ENCODE measurements at regions not wholly inside any gene's neighbourhood (a gene's known extent, or its start where the extent isn't known, plus 50 kb on each side); places are given as distances from the start of the nearest gene placed in this dataset.

- no peaks in the 10 kb centered on the region for H3K9me3 ChIP-seq (ENCODE audit: control insufficient read depth, insufficient read depth, low read length)
- H3K4me1 ChIP-seq (ENCODE audit: control insufficient read depth, insufficient read depth, low read length), result peaks cover 4% of the 10 kb centered on the region
- intact Hi-C loops (cut with micrococcal nuclease), result no loop called here
- H3K27ac Mint-ChIP-seq, result no peak overlapping the region
- no peaks in the 10 kb centered on the region for H3K36me3 ChIP-seq (ENCODE audit: control insufficient read depth, insufficient read depth, low read length)
- no peak overlapping the region for H3K27ac ChIP-seq (ENCODE audit: low read length)
- H3K4me3 ChIP-seq (ENCODE audit: low read length), result no peak overlapping the region
- no peaks in the 10 kb centered on the region for H3K9me3 Mint-ChIP-seq
- H3K4me3 Mint-ChIP-seq, result no peak overlapping the region
- TF ChIP-seq CTCF (IDR thresholded peaks at IDR 0.05), result no peak
- 17% methylated on average over 3 of the region's 4 CpGs for WGBS (ENCODE audit: insufficient coverage)
- no peaks in the 10 kb centered on the region for H3K27me3 ChIP-seq (ENCODE audit: control insufficient read depth, insufficient read depth, low read length)
- peaks cover 0 to 3% of the 10 kb centered on the region in 2 donors for H3K27me3 Mint-ChIP-seq (ENCODE audit: low read depth in 2 of 2)
- no peaks in the 10 kb centered on the region for H3K36me3 Mint-ChIP-seq
- ATAC-seq, result no peak
- H3K4me1 Mint-ChIP-seq, result peaks cover 5 to 8% of the 10 kb centered on the region in 2 donors
- DNase-seq, result no peak
Measured at GRCh38 chr10:63716016-63716580, 194.9 kb downstream of the REEP3 start.

- H3K4me1 Mint-ChIP-seq, result peaks cover 5 to 8% of the 10 kb centered on the region in 2 donors
- ATAC-seq (no peak), DNase-seq (no peak)
- H3K9me3 Mint-ChIP-seq, result no peaks in the 10 kb centered on the region
- no peak for TF ChIP-seq CTCF (IDR thresholded peaks at IDR 0.05)
- peaks cover 0 to 5% of the 10 kb centered on the region in 2 donors for H3K27me3 Mint-ChIP-seq (ENCODE audit: low read depth in 2 of 2)
- H3K4me3 ChIP-seq (ENCODE audit: low read length), result no peak overlapping the region
- no peak overlapping the region for H3K27ac ChIP-seq (ENCODE audit: low read length)
- no peak overlapping the region for H3K4me3 Mint-ChIP-seq
- H3K36me3 ChIP-seq (ENCODE audit: control insufficient read depth, insufficient read depth, low read length), result no peaks in the 10 kb centered on the region
- no peaks in the 10 kb centered on the region for H3K9me3 ChIP-seq (ENCODE audit: control insufficient read depth, insufficient read depth, low read length)
- peaks cover 4% of the 10 kb centered on the region for H3K4me1 ChIP-seq (ENCODE audit: control insufficient read depth, insufficient read depth, low read length)
- no peaks in the 10 kb centered on the region for H3K36me3 Mint-ChIP-seq
- no peaks in the 10 kb centered on the region for H3K27me3 ChIP-seq (ENCODE audit: control insufficient read depth, insufficient read depth, low read length)
- intact Hi-C loops (cut with micrococcal nuclease), result no loop called here
- H3K27ac Mint-ChIP-seq, result no peak overlapping the region
- 95% methylated on average over 9 of the region's 11 CpGs for WGBS (ENCODE audit: insufficient coverage)
Measured at GRCh38 chr10:63717027-63717715, 196.0 kb downstream of the REEP3 start.

- H3K36me3 ChIP-seq (ENCODE audit: control insufficient read depth, insufficient read depth, low read length), result no peaks in the 10 kb centered on the region
- DNase-seq, result no peak
- H3K4me3 ChIP-seq (ENCODE audit: low read length), result no peak overlapping the region
- no peak for ATAC-seq
- H3K36me3 Mint-ChIP-seq, result no peaks in the 10 kb centered on the region
- H3K9me3 Mint-ChIP-seq, result no peaks in the 10 kb centered on the region
- 84% methylated on average over 4 of the region's 4 CpGs for WGBS (ENCODE audit: insufficient coverage)
- H3K27ac ChIP-seq (ENCODE audit: low read length), result no peak overlapping the region
- H3K27me3 ChIP-seq (ENCODE audit: control insufficient read depth, insufficient read depth, low read length), result no peaks in the 10 kb centered on the region
- TF ChIP-seq CTCF (IDR thresholded peaks at IDR 0.05), result no peak
- peaks cover 5 to 8% of the 10 kb centered on the region in 2 donors for H3K4me1 Mint-ChIP-seq
- H3K4me1 ChIP-seq (ENCODE audit: control insufficient read depth, insufficient read depth, low read length), result peaks cover 4% of the 10 kb centered on the region
- intact Hi-C loops (cut with micrococcal nuclease), result no loop called here
- H3K4me3 Mint-ChIP-seq, result no peak overlapping the region
- H3K27me3 Mint-ChIP-seq (ENCODE audit: low read depth in 2 of 2), result peaks cover 3 to 9% of the 10 kb centered on the region in 2 donors
- no peaks in the 10 kb centered on the region for H3K9me3 ChIP-seq (ENCODE audit: control insufficient read depth, insufficient read depth, low read length)
- peak overlapping the region in 1 of 2 donors; percentile 27 for H3K27ac Mint-ChIP-seq
Measured at GRCh38 chr10:63718006-63718405, 196.8 kb downstream of the REEP3 start.

Measured in natural killer cell (primary cell).